H9 (cell line): ENCODE measurements at regions not wholly inside any gene's neighbourhood (a gene's known extent, or its start where the extent isn't known, plus 50 kb on each side); places are given as distances from the start of the nearest gene placed in this dataset.

Source experiments
- DNase-seq: peaks from one replicate; pipeline ENCODE4 v3.0.0-alpha.2; 2017
- H2AFZ ChIP-seq: one replicate; pipeline ENCODE4 v1.6.1; 2013; ENCODE audit warnings: mild to moderate bottlenecking, low read length, control low read depth, moderate library complexity
- H2AK5ac ChIP-seq: 2 replicates; pipeline ENCODE4 v1.6.1; 2013; ENCODE audit warnings: low read length, control low read depth, mixed read lengths; ENCODE audit not compliant: insufficient read length
- H2BK120ac ChIP-seq: one replicate; pipeline ENCODE4 v1.6.1; 2013; ENCODE audit warnings: low read depth, mild to moderate bottlenecking, low read length, control low read depth, inconsistent platforms; ENCODE audit not compliant: poor library complexity, severe bottlenecking
- H2BK12ac ChIP-seq: 2 replicates; pipeline ENCODE4 v1.6.1; 2013; ENCODE audit warnings: low read length, control low read depth, mixed read lengths, low read depth; ENCODE audit not compliant: insufficient read length
- H2BK15ac ChIP-seq: 2 replicates; pipeline ENCODE4 v1.6.1; 2013; ENCODE audit warnings: low read depth, low read length, control low read depth
- H2BK20ac ChIP-seq: one replicate; pipeline ENCODE4 v1.6.1; 2013; ENCODE audit warnings: low read depth, mild to moderate bottlenecking, low read length, control low read depth, inconsistent platforms; ENCODE audit not compliant: poor library complexity, severe bottlenecking
- H2BK5ac ChIP-seq: 2 replicates; pipeline ENCODE4 v1.6.1; 2013; ENCODE audit warnings: low read length, control low read depth, mixed read lengths; ENCODE audit not compliant: insufficient read length
- H3K14ac ChIP-seq: 2 replicates; pipeline ENCODE4 v1.6.1; 2013; ENCODE audit warnings: low read length, control low read depth; ENCODE audit not compliant: insufficient read depth
- H3K18ac ChIP-seq: 2 replicates; pipeline ENCODE4 v1.6.1; 2013; ENCODE audit warnings: low read depth, mild to moderate bottlenecking, mixed read lengths, low read length, control low read depth; ENCODE audit not compliant: insufficient read length
- H3K23ac ChIP-seq: 2 replicates; pipeline ENCODE4 v1.6.1; 2013; ENCODE audit warnings: low read length, control low read depth, mixed read lengths, low read depth; ENCODE audit not compliant: insufficient read length
- H3K23me2 ChIP-seq: 2 replicates; pipeline ENCODE4 v1.6.1; 2013; ENCODE audit warnings: low read depth, mild to moderate bottlenecking, mixed read lengths, low read length, control low read depth; ENCODE audit not compliant: insufficient read length, poor library complexity, severe bottlenecking
- H3K27ac ChIP-seq: 2 replicates; pipeline ENCODE4 v1.5.1; 2013; ENCODE audit warnings: low read length, control low read depth, mixed read lengths, low read depth; ENCODE audit not compliant: insufficient read length
- H3K27me3 ChIP-seq: 2 replicates; pipeline ENCODE4 v1.6.1; 2013; ENCODE audit warnings: low read length, control low read depth, inconsistent platforms; ENCODE audit not compliant: insufficient read depth
- H3K4ac ChIP-seq: 2 replicates; pipeline ENCODE4 v1.6.1; 2013; ENCODE audit warnings: low read depth, mild to moderate bottlenecking, control low read depth, inconsistent platforms, low read length, moderate library complexity
- H3K4me1 ChIP-seq: 2 replicates; pipeline ENCODE4 v1.6.1; 2013; ENCODE audit warnings: low read length, control low read depth, inconsistent platforms; ENCODE audit not compliant: insufficient read depth
- H3K4me2 ChIP-seq: 2 replicates; pipeline ENCODE4 v1.6.1; 2013; ENCODE audit warnings: low read length, control low read depth, mixed read lengths; ENCODE audit not compliant: insufficient read length, insufficient read depth
- H3K56ac ChIP-seq: 2 replicates; pipeline ENCODE4 v1.6.1; 2013; ENCODE audit warnings: low read depth, mild to moderate bottlenecking, mixed read lengths, low read length, control low read depth; ENCODE audit not compliant: insufficient read length
- H3K79me1 ChIP-seq: 2 replicates; pipeline ENCODE4 v1.6.1; 2013; ENCODE audit warnings: low read depth, mild to moderate bottlenecking, moderate library complexity, low read length, control low read depth, inconsistent platforms; ENCODE audit not compliant: insufficient read depth, poor library complexity, severe bottlenecking
- H3K79me2 ChIP-seq: 2 replicates; pipeline ENCODE4 v1.6.1; 2013; ENCODE audit warnings: low read length, control low read depth, inconsistent platforms; ENCODE audit not compliant: insufficient read depth
- H3K9ac ChIP-seq: 2 replicates; pipeline ENCODE4 v1.6.1; 2013; ENCODE audit warnings: low read length, control low read depth, mixed read lengths; ENCODE audit not compliant: insufficient read length; ENCODE audit errors: extremely low read depth
- H3K9me3 ChIP-seq: one replicate; pipeline ENCODE4 v1.6.1; 2013; ENCODE audit warnings: low read depth, low read length, inconsistent platforms; ENCODE audit not compliant: control insufficient read depth
- H3T11ph ChIP-seq: one replicate; pipeline ENCODE4 v1.6.1; 2013; ENCODE audit warnings: mild to moderate bottlenecking, low read length, control low read depth, inconsistent platforms
- H4K20me1 ChIP-seq: one replicate; pipeline ENCODE4 v1.6.1; 2013; ENCODE audit not compliant: control insufficient read depth, insufficient read length, insufficient read depth
- H4K5ac ChIP-seq: 2 replicates; pipeline ENCODE4 v1.6.1; 2013; ENCODE audit warnings: low read depth, mild to moderate bottlenecking, mixed read lengths, low read length, control low read depth; ENCODE audit not compliant: insufficient read length
- H4K8ac ChIP-seq: replicated peaks from 2 replicates; pipeline ENCODE4 v1.6.1; 2013; ENCODE audit warnings: low read length, control low read depth, mixed read lengths, low read depth; ENCODE audit not compliant: insufficient read length
- H4K91ac ChIP-seq: 2 replicates; pipeline ENCODE4 v1.6.1; 2013; ENCODE audit warnings: low read depth, mild to moderate bottlenecking, moderate library complexity, mixed read lengths, low read length, control low read depth; ENCODE audit not compliant: insufficient read length
- H3K27ac Mint-ChIP-seq, 3 experiments: 2 replicates in 2 of 3; 3 replicates in 1 of 3; pipeline ENCODE4 v1.8.0; 2020 to 2021; ENCODE audit warnings: mixed read lengths in 3 of 3, mild to moderate bottlenecking in 1 of 3, moderate library complexity in 1 of 3
- H3K27me3 Mint-ChIP-seq: 2 replicates; pipeline ENCODE4 v1.8.0; 2021; ENCODE audit warnings: low read depth, mild to moderate bottlenecking, moderate library complexity, mixed read lengths
- H3K36me3 Mint-ChIP-seq, 3 experiments: 2 replicates in 2 of 3; 3 replicates in 1 of 3; pipeline ENCODE4 v1.8.0; 2020 to 2021; ENCODE audit warnings: low read depth in 3 of 3, mixed read lengths in 3 of 3; ENCODE audit not compliant: insufficient read depth in 1 of 3
- H3K4me1 Mint-ChIP-seq, 2 experiments: 2 replicates each; pipeline ENCODE4 v1.8.0; 2020; ENCODE audit warnings: mixed read lengths in 2 of 2
- H3K4me3 Mint-ChIP-seq, 2 experiments: 2 replicates in 1 of 2; 3 replicates in 1 of 2; pipeline ENCODE4 v1.8.0; 2020 to 2021; ENCODE audit warnings: mild to moderate bottlenecking in 2 of 2, mixed read lengths in 2 of 2, moderate library complexity in 1 of 2
- H3K9me3 Mint-ChIP-seq, 2 experiments: 2 replicates in 1 of 2; 3 replicates in 1 of 2; pipeline ENCODE4 v1.8.0; 2020; ENCODE audit warnings: mild to moderate bottlenecking in 2 of 2, mixed read lengths in 2 of 2, moderate library complexity in 1 of 2
- WGBS: extraction: QIAGEN DNeasy Blood & Tissue Kit; methylation state at CpG from one replicate; pipeline ENCODE4 v1.1.7; 2013; ENCODE audit warnings: missing lambda C conversion rate, low lambda C conversion rate, mixed read lengths; ENCODE audit not compliant: insufficient read length; ENCODE audit errors: extremely low coverage; 5-methylcytosine and 5-hydroxymethylcytosine counted together
- TF ChIP-seq, protein P1 (sequence below): fragments of 200-600 bp; sonication (generic); conservative IDR thresholded peaks from 3 replicates; pipeline ENCODE4 v1.8.0; 2021; ENCODE audit warnings: antibody characterized with exemption, mild to moderate bottlenecking

DNA sequence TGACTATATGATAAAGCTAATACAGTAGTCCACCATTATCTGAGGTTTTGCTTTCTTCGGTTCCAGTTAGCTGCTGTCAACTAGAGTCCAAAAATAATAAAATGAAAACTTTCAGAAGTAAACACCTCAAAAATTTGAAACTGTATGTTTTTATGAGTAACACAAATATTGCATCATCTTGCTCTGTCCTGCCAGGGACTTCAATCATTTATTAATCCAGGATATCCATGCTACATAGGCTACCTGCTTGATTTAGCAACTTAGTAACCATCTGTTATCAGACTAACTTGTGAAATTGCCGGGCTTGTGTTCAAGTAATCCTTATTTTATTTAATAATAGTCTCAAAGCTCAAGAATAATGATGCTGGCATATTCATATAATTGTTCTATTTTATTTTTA is 1537.8 kb upstream of the PABPC4L start:
- Histone ChIP-seq H3K27ac (no peak overlapping the region), H3K23ac (no peak overlapping the region), H3K9ac (no peak overlapping the region), H4K91ac (no peak overlapping the region), H2AFZ (no peak overlapping the region), H3K18ac (no peak overlapping the region), H2AK5ac (no peak overlapping the region), H2BK15ac (no peak overlapping the region), H2BK5ac (no peak overlapping the region), H2BK120ac (no peak overlapping the region), H3K4me2 (no peak overlapping the region), H3K9me3 (no peaks in the 10 kb centered on the region), H3K27me3 (no peaks in the 10 kb centered on the region), H3K14ac (no peak overlapping the region), H3K4ac (no peak overlapping the region), H3K79me1 (no peaks in the 10 kb centered on the region), H2BK20ac (no peak overlapping the region), H4K8ac (no peak overlapping the region), H2BK12ac (no peak overlapping the region), H3K56ac (no peak overlapping the region), H4K20me1 (no peaks in the 10 kb centered on the region), H3K23me2 (no peaks in the 10 kb centered on the region), H3K4me1 (no peaks in the 10 kb centered on the region), H3K79me2 (no peaks in the 10 kb centered on the region), H3T11ph (no peak overlapping the region), H4K5ac (no peak overlapping the region)
- Mint-ChIP-seq H3K4me3 (no peak overlapping the region), H3K4me1 (peaks cover 5 to 12% of the 10 kb centered on the region in 2 experiments), H3K27me3 (no peaks in the 10 kb centered on the region), H3K36me3 (no peaks in the 10 kb centered on the region; a peak in 1 of 7 replicates), H3K27ac (no peak overlapping the region), H3K9me3 (no peaks in the 10 kb centered on the region)
- WGBS = no CpG with 5 or more reads among the region's 2 CpGs
- DNase-seq = no peak
- TF ChIP-seq, protein P1, sequence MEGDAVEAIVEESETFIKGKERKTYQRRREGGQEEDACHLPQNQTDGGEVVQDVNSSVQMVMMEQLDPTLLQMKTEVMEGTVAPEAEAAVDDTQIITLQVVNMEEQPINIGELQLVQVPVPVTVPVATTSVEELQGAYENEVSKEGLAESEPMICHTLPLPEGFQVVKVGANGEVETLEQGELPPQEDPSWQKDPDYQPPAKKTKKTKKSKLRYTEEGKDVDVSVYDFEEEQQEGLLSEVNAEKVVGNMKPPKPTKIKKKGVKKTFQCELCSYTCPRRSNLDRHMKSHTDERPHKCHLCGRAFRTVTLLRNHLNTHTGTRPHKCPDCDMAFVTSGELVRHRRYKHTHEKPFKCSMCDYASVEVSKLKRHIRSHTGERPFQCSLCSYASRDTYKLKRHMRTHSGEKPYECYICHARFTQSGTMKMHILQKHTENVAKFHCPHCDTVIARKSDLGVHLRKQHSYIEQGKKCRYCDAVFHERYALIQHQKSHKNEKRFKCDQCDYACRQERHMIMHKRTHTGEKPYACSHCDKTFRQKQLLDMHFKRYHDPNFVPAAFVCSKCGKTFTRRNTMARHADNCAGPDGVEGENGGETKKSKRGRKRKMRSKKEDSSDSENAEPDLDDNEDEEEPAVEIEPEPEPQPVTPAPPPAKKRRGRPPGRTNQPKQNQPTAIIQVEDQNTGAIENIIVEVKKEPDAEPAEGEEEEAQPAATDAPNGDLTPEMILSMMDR = no peak
